ENCODE measurements at regions not wholly inside any gene's neighbourhood (a gene's known extent, or its start where the extent isn't known, plus 50 kb on each side); places are given as distances from the start of the nearest gene placed in this dataset.
"Not testable (repeated sequence)": the region's sequence is repeated elsewhere in the genome, so short reads cannot be mapped to it uniquely, and the experiment has no call there.

GRCh38 chr3:186439725-186440124 is 77.7 kb upstream of the DGKG start:
- Mint-ChIP-seq H3K4me1 (ENCODE audit: low read depth) (no peaks in the 10 kb centered on the region), H3K9me3 (no peaks in the 10 kb centered on the region), H3K36me3 (ENCODE audit: insufficient read depth) (no peaks in the 10 kb centered on the region), H3K4me3 (no peak overlapping the region), H3K27me3 (ENCODE audit: low read depth) (no peaks in the 10 kb centered on the region)
- DNase-seq (no peak), ATAC-seq (no peak)

- not testable (repeated sequence) for H3K27me3 Mint-ChIP-seq (ENCODE audit: low read depth); H3K4me1 Mint-ChIP-seq (ENCODE audit: low read depth); H3K9me3 Mint-ChIP-seq; H3K4me3 Mint-ChIP-seq; ATAC-seq; DNase-seq; H3K36me3 Mint-ChIP-seq (ENCODE audit: insufficient read depth)
Measured at GRCh38 chr3:186435332-186435731, 73.3 kb upstream of the DGKG start.

- ATAC-seq (no peak), DNase-seq (no peak)
- Mint-ChIP-seq H3K9me3 (no peaks in the 10 kb centered on the region), H3K4me3 (no peak overlapping the region), H3K27me3 (ENCODE audit: low read depth) (no peaks in the 10 kb centered on the region), H3K36me3 (ENCODE audit: insufficient read depth) (no peaks in the 10 kb centered on the region), H3K4me1 (ENCODE audit: low read depth) (peaks cover 5% of the 10 kb centered on the region)
Measured at GRCh38 chr3:186432944-186433732, 71.1 kb upstream of the DGKG start.

GRCh38 chr3:186432189-186432588 is 70.2 kb upstream of the DGKG start:
- Mint-ChIP-seq H3K9me3 (no peaks in the 10 kb centered on the region), H3K4me1 (ENCODE audit: low read depth) (peaks cover 5% of the 10 kb centered on the region), H3K27me3 (ENCODE audit: low read depth) (no peaks in the 10 kb centered on the region), H3K36me3 (ENCODE audit: insufficient read depth) (no peaks in the 10 kb centered on the region), H3K4me3 (no peak overlapping the region)
- DNase-seq, result no peak
- ATAC-seq, result peak; percentile 37 to 54

- Mint-ChIP-seq H3K4me1 (ENCODE audit: low read depth) (peaks cover 5% of the 10 kb centered on the region), H3K9me3 (no peaks in the 10 kb centered on the region), H3K4me3 (no peak overlapping the region), H3K36me3 (ENCODE audit: insufficient read depth) (no peaks in the 10 kb centered on the region), H3K27me3 (ENCODE audit: low read depth) (peaks cover 6% of the 10 kb centered on the region)
- ATAC-seq (no peak), DNase-seq (no peak)
Measured at GRCh38 chr3:186427627-186428281, 65.7 kb upstream of the DGKG start.

- Mint-ChIP-seq H3K36me3 (ENCODE audit: insufficient read depth) (no peaks in the 10 kb centered on the region), H3K9me3 (no peaks in the 10 kb centered on the region), H3K4me3 (no peak overlapping the region), H3K27me3 (ENCODE audit: low read depth) (peaks cover 7% of the 10 kb centered on the region), H3K4me1 (ENCODE audit: low read depth) (no peaks in the 10 kb centered on the region)
- DNase-seq, result no peak
- no peak for ATAC-seq
Measured at GRCh38 chr3:186425788-186426730, 64.0 kb upstream of the DGKG start.

GRCh38 chr3:186421946-186422345 is 59.9 kb upstream of the DGKG start:
- Mint-ChIP-seq H3K4me3 (no peak overlapping the region), H3K27me3 (ENCODE audit: low read depth) (peaks cover 17% of the 10 kb centered on the region), H3K9me3 (no peaks in the 10 kb centered on the region), H3K36me3 (ENCODE audit: insufficient read depth) (no peaks in the 10 kb centered on the region), H3K4me1 (ENCODE audit: low read depth) (no peaks in the 10 kb centered on the region)
- ATAC-seq, result no peak
- DNase-seq, result no peak

- H3K9me3 Mint-ChIP-seq, result no peaks in the 10 kb centered on the region
- ATAC-seq (no peak), DNase-seq (no peak)
- no peaks in the 10 kb centered on the region for H3K36me3 Mint-ChIP-seq (ENCODE audit: insufficient read depth)
- H3K27me3 Mint-ChIP-seq (ENCODE audit: low read depth), result peaks cover 18% of the 10 kb centered on the region
- no peak overlapping the region for H3K4me3 Mint-ChIP-seq
- peaks cover 19% of the 10 kb centered on the region for H3K4me1 Mint-ChIP-seq (ENCODE audit: low read depth)
Measured at GRCh38 chr3:186418671-186419145, 56.7 kb upstream of the DGKG start.

- Mint-ChIP-seq H3K9me3 (no peaks in the 10 kb centered on the region), H3K4me1 (ENCODE audit: low read depth) (peaks cover 23% of the 10 kb centered on the region), H3K36me3 (ENCODE audit: insufficient read depth) (no peaks in the 10 kb centered on the region), H3K27me3 (ENCODE audit: low read depth) (peaks cover 18% of the 10 kb centered on the region), H3K4me3 (no peak overlapping the region)
- peak; percentile 70 to 75 for ATAC-seq
- DNase-seq, result no peak
Measured at GRCh38 chr3:186417791-186418190, 55.8 kb upstream of the DGKG start.

- Mint-ChIP-seq H3K9me3 (no peaks in the 10 kb centered on the region), H3K36me3 (ENCODE audit: insufficient read depth) (no peaks in the 10 kb centered on the region), H3K4me3 (no peak overlapping the region), H3K4me1 (ENCODE audit: low read depth) (peaks cover 28% of the 10 kb centered on the region), H3K27me3 (ENCODE audit: low read depth) (peaks cover 10% of the 10 kb centered on the region)
- DNase-seq (no peak), ATAC-seq (no peak)
Measured at GRCh38 chr3:186414735-186415419, 52.8 kb upstream of the DGKG start.

- Mint-ChIP-seq H3K36me3 (ENCODE audit: insufficient read depth) (no peaks in the 10 kb centered on the region), H3K4me3 (peak overlapping the region; percentile 61), H3K27me3 (ENCODE audit: low read depth) (peaks cover 10% of the 10 kb centered on the region), H3K4me1 (ENCODE audit: low read depth) (peaks cover 28% of the 10 kb centered on the region), H3K9me3 (no peaks in the 10 kb centered on the region)
- ATAC-seq (peak in 1 of 2 donors; percentile 30), DNase-seq (no peak)
Measured at GRCh38 chr3:186413615-186414415, 51.8 kb upstream of the DGKG start.

- no peaks in the 10 kb centered on the region for H3K9me3 Mint-ChIP-seq
- peaks cover 7% of the 10 kb centered on the region for H3K27me3 Mint-ChIP-seq (ENCODE audit: low read depth)
- no peak overlapping the region for H3K4me3 Mint-ChIP-seq
- DNase-seq (no peak), ATAC-seq (peak; percentile 86 to 89)
- H3K4me1 Mint-ChIP-seq (ENCODE audit: low read depth), result peaks cover 28% of the 10 kb centered on the region
- no peaks in the 10 kb centered on the region for H3K36me3 Mint-ChIP-seq (ENCODE audit: insufficient read depth)
Measured at GRCh38 chr3:186411994-186412393, 50.0 kb upstream of the DGKG start.

Data from activated T-cell treated with anti-CD3 and anti-CD28 coated beads, Interleukin-2, amount 50 U/mL, for 4 hours (primary cell).